Left colon (tissue), 2 donors: ENCODE measurements at regions not wholly inside any gene's neighbourhood (a gene's known extent, or its start where the extent isn't known, plus 50 kb on each side); places are given as distances from the start of the nearest gene placed in this dataset.
A peak's percentile ranks its signal among the peaks of the same experiment; 100 is the strongest.

Experiments
- ATAC-seq: fragments of 200-7000 bp; cut with Tn5 transposase; one replicate; pipeline ENCODE4 v1.9.1; 2020; ENCODE audit warnings: mild to moderate bottlenecking, moderate library complexity
- DNase-seq, 2 donors: peaks; one replicate each; pipeline ENCODE4 v3.0.0-alpha.2; 2020
- intact Hi-C, 2 donors: fragments of 100-400 bp; cut with DNase I in 1 of 2; cut with micrococcal nuclease in 1 of 2; formaldehyde crosslinking; loops; one replicate each; pipeline versions ENCODE4 v1.11.2 to v1.14.0; 2022; cut with DNase I, micrococcal nuclease
- donor health status: DM: no; HTN: no; CAD: no.
- donor health status: DM: yes; HTN: yes; CAD: no.

- peak; percentile 29 for ATAC-seq
- no peak for DNase-seq
- intact Hi-C loops, result no loop called here
Measured at GRCh38 chr3:14252321-14253021, 73.9 kb downstream of the LSM3 start.

GRCh38 chr3:14253022-14253706, 74.5 kb downstream of the LSM3 start:
- no peak for DNase-seq
- intact Hi-C loops, result no loop called here
- ATAC-seq, result peak; percentile 29

DNA sequence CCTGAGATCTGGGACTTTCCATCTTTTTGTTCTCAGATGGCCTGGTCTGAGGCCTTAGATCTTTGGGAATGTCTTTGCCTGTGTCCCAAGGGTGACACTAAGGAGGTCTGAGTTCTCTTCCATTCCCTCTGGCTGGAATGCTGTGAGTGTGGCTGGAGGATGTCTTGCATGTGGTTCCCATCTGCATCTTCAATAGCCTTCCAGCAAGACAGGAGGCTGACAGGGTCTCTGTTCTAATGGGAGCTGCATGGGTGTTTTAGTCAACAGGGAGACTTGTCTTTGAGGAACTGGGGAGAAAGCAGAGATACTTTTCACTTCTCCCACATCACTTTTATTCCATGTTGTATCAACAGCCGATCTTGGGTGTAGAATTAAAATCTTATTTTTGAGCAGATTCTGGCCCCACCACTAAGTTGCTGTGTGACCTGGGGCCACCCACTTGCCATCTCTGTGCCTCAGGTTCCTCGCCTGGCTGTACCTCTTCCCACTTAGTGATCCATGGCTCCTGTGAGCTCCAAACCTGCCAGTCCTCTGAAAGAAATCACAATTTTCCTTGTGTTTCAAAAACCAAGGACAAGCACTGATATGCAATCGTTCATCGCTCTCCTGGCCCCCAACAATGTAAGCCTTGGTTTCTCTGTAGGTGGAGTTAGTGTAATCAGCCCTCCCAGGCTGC, 75.2 kb downstream of the LSM3 start:
- intact Hi-C loops, result no loop called here
- DNase-seq, result no peak
- ATAC-seq, result no peak

DNA sequence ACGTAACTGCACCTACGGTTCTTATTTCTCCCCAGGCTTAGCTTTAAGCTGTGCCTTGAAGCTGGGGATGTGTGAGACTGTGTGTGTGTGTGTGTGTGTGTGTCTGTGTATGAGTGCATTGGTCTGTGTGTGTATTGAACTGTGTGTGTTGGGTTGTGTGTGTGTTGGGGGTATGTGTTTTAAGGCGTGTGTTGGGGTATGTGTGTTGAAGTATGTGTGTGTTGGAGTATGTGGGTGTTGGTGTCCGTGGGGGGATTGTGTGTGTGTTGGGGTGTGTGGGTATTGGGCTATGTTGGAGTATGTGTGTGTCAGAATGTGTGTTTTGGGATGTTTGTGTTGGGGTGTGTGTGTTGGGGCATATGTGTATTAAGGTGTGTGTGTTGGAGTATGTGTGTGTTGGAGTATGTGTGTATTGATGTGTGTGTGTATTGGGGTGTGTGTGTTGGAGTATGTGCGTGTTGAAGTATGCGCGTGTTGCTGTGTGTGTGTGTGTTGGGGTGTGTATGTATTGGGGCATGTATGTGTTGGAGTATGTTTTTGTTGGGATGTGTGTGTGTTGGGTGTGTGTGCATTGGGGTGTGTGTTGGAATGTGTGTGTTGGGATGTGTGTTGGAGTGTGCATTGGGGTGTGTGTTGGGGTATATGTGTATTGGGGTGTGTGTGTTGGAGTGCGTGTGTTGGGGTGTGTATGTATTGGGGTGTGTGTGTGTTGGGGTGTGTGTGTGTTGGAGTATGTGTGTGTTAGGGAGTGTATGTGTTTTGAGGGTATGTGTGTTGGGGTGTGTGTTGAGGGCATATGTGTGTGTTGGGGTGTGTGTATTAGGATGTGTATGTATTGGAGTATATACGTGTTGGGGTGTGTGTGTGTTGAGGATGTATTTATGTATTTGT, 76.4 kb downstream of the LSM3 start:
- intact Hi-C loops, result no loop called here
- ATAC-seq, result no peak
- no peak for DNase-seq

DNA sequence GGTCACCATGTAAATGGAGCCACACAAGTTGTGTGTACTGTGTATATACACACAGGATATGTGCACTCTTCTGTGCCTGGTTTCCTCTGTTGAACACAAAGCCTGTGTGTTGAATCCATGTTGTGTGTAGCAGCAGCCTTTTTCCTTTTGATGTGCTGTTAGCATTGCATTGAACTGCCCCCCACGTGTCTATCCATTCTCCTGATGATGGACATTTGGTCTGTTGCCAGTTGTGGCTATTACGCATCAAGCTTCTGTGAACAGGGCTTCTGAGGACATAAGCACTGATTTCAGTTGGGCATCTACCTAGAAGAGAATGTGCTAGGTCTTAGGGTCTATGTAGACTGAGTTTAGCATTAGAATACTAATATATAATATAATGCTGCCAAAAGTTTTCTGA, 77.4 kb downstream of the LSM3 start:
- ATAC-seq (no peak), DNase-seq (no peak)
- intact Hi-C loops, result no loop called here

GRCh38 chr3:14256561-14257342, 78.1 kb downstream of the LSM3 start:
- DNase-seq (peak; percentile 65 to 73), ATAC-seq (peak; percentile 91)
- intact Hi-C loops, result no loop called here

- intact Hi-C loops, result no loop called here
- no peak for DNase-seq
Measured at GRCh38 chr3:14258906-14259904, 80.6 kb downstream of the LSM3 start.

DNA sequence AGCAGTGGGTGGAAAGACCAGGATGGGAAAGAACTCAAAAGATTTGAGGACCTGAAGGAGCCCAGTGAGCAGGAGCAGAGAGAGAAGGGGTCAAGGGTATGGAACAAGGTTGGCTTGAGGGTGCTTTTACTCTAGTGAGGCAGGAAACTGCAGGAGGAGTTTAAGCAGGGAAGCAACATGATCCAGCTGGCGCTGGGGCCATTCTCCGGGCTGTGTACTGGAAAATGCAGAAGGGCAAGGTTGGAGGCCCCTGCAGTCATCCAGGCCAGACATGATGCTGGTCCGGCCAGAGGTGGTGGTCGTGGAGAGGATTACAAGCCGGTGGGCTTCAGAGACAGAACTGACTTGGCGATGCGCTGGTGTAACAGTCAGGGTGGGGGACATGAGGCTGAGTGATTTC, 81.8 kb downstream of the LSM3 start:
- no peak for DNase-seq
- intact Hi-C loops, result loop anchor here (2.0 to 5.0 kb wide), 3 partner anchors 192 to 207 kb away; no protein-coding TSS in a partner anchor
- no peak for ATAC-seq

More at GRCh38 chr3:14258906-14259904, 80.6 kb downstream of the LSM3 start:
- ATAC-seq, result no peak

- DNase-seq, result peak; percentile 74 to 87
- peak; percentile 70 for ATAC-seq
- intact Hi-C loops, result loop anchor here (2.0 to 5.0 kb wide), 3 partner anchors 191 to 206 kb away; no protein-coding TSS in a partner anchor
Measured at GRCh38 chr3:14261229-14261628, 82.6 kb downstream of the LSM3 start.

DNA sequence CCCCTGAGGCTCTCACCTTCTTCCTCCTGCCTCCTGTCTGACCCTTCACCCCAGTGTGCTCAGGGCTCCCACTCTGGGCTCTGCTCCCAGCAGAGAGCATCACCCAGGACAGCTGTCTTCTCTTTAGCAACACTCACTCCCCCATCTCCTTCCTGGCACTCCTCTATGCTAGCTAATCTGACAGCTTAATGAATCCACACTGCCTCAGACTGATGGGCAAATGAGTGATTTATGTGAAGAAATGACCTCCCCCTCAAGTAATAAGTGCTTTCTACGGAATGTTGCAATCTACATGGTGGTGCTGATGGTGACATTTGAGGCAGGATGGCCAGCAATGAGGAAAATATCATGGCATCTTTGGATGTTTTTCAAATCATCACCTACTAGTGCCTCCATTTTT, 83.6 kb downstream of the LSM3 start:
- intact Hi-C loops, result loop anchor here in 1 of 2 donors (5.0 kb wide), 2 partner anchors 190 to 205 kb away; no protein-coding TSS in a partner anchor
- DNase-seq (no peak), ATAC-seq (no peak)

GRCh38 chr3:14262867-14263266, 84.2 kb downstream of the LSM3 start:
- no peak for DNase-seq
- intact Hi-C loops, result loop anchor here in 1 of 2 donors (5.0 kb wide), 2 partner anchors 189 to 204 kb away; no protein-coding TSS in a partner anchor
- ATAC-seq, result no peak

DNA sequence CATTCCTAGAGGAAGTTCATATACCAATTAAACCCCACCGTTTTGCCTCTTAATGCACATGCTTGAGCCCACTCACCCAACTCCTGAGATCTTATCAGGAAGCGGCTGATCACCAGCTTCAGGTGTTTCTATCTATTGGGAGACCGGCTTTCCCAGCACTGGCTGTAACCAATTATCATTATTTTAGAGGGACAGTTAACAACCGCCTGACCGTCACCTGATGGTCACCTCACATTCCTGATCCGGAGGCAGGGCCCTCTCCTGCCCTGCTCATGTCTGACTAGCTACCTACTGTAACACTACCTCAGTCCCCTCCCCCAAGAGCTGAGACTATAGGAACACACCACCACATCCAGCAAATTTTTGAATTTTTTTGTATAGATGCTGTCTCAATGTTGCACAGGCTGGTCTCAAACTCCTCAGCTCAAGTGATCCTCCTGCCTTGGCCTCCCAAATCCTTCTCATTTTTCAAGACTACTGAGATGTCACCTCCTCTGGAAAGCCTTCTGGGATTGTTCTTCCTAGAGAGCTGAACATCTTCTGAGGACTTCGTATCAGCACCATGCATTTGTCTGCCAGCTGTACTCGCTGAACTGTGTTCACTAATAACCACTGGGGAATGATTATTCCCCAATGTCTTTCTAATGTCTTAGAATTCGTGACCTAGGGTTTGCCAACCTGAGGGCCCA, 84.8 kb downstream of the LSM3 start:
- intact Hi-C loops, result loop anchor here in 1 of 2 donors (5.0 kb wide), 2 partner anchors 189 to 204 kb away; no protein-coding TSS in a partner anchor
- ATAC-seq (no peak), DNase-seq (no peak)

- DNase-seq, result no peak
- intact Hi-C loops, result no loop called here
- peak; percentile 89 for ATAC-seq
Measured at GRCh38 chr3:14265246-14265962, 86.8 kb downstream of the LSM3 start.

DNA sequence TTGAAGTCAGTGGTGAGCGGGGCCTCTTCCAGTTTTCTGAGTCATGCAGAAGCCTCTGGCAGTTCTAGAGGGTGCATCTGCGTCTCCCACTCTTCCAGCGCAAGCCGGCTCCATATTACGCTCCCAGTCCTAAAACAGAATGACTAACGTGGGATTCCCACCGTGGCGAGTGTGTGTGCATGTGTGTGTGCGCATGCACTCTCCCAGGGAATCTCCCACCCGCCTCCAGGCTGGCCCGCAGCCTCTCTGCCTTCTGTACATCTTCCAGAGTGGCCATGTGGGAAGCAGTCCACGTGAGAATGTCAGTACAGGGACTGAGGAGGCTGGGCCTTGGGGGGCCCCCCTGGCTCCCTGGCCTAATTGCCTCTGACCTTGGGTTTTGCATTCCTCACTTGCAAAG, 87.7 kb downstream of the LSM3 start:
- ATAC-seq, result no peak
- DNase-seq, result peak; percentile 18 to 36

GRCh38 chr3:14267976-14268375, 89.4 kb downstream of the LSM3 start:
- DNase-seq (no peak), ATAC-seq (no peak)
- intact Hi-C loops, result no loop called here

More for the DNA sequence above, 87.7 kb downstream of the LSM3 start:
- intact Hi-C loops, result no loop called here

DNA sequence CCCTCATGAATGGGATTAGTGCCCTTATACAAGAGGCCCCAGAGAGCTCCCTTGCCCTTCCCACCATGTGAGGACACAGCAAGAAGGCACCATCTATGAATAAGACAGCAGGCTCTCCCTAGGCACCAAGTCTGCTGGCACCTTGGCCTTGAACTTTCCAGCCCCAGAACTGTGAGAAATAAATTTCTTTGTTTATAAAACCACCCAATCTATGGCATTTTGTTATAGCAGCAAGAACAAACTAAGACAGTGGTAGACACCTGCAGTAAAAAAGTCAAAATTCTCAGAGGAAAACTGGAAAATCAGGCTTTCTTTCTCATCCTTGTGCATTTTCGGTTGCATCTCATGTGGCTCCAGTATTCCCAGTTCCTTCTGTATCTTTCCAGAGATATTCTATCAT, 90.3 kb downstream of the LSM3 start:
- ATAC-seq, result no peak
- DNase-seq, result no peak
- intact Hi-C loops, result no loop called here
